Mesodermal cell (in vitro differentiated cells): ENCODE measurements at regions not wholly inside any gene's neighbourhood (a gene's known extent, or its start where the extent isn't known, plus 50 kb on each side); places are given as distances from the start of the nearest gene placed in this dataset.

Source experiments
- H3K27ac ChIP-seq: 2 replicates; pipeline ENCODE4 v1.7.0; 2013; ENCODE audit warnings: mild to moderate bottlenecking, low read depth, low read length, moderate library complexity; ENCODE audit not compliant: severe bottlenecking
- H3K36me3 ChIP-seq: 2 replicates; pipeline ENCODE4 v1.7.1; 2013; ENCODE audit warnings: mild to moderate bottlenecking, low read length, moderate library complexity; ENCODE audit not compliant: control insufficient read depth, insufficient read depth
- H3K4me1 ChIP-seq: one replicate; pipeline ENCODE4 v1.7.1; 2013; ENCODE audit warnings: mild to moderate bottlenecking, low read length; ENCODE audit not compliant: insufficient read depth, control insufficient read depth, poor library complexity, severe bottlenecking
- H3K4me3 ChIP-seq: 2 replicates; pipeline ENCODE4 v1.7.0; 2013; ENCODE audit warnings: low read length, control low read depth, mild to moderate bottlenecking; ENCODE audit not compliant: insufficient read depth, poor library complexity, severe bottlenecking; ENCODE audit errors: extremely low read depth
- H3K9me3 ChIP-seq: 2 replicates; pipeline ENCODE4 v1.7.1; 2013; ENCODE audit warnings: mild to moderate bottlenecking, low read length, moderate library complexity; ENCODE audit not compliant: control insufficient read depth
- WGBS, 2 experiments: methylation state at CpG; one replicate each; pipeline ENCODE4 v1.1.5; 2013; ENCODE audit warnings: missing lambda C conversion rate in 2 of 2; ENCODE audit not compliant: insufficient coverage in 2 of 2; 5-methylcytosine and 5-hydroxymethylcytosine counted together

DNA sequence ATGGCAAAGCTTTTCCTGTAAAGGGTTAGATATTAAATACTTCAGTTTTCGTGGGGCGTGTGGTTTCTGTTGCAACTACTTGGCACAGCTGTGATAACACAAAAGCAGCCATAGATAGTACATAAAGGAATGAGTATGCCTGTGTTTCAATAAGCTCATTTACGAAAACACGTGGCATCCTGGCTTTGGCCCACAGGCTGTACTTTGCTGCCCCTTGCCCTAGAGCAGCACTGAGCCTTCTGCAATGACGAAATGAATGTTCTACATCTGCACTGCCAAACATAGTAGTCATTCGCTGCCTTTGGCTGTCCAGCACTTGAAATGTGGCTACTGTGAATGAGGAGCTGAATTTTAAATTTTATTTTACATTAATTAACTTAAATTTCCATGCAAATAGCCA is 376.2 kb upstream of the TPK1 start:
- WGBS, 2 experiments = 75 to 97% methylated on average over 2 to 5 of the region's 6 CpGs
- no peaks in the 10 kb centered on the region for H3K9me3 ChIP-seq
- no peak overlapping the region for H3K27ac ChIP-seq
- H3K4me3 ChIP-seq = no peak overlapping the region
- no peaks in the 10 kb centered on the region for H3K4me1 ChIP-seq
- no peaks in the 10 kb centered on the region for H3K36me3 ChIP-seq

DNA sequence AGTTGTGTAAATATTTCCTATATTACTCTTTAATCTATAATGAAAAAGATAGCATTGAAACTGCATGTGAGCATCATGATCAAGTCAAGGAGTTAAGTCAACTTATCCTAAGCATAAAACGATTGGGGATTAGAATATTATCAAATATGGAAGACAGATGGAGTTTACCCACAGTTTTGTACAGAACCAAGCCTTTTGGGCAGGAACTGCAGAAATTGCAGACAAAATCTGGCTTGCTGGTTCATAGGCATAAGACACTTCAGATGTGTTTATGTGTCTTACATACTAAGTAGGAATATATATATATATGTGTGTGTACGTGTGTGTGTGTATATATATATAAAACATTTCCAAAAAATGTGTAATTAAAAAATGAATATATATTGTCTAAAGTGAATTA is 375.4 kb upstream of the TPK1 start:
- H3K9me3 ChIP-seq = no peaks in the 10 kb centered on the region
- no peaks in the 10 kb centered on the region for H3K36me3 ChIP-seq
- no peaks in the 10 kb centered on the region for H3K4me1 ChIP-seq
- H3K4me3 ChIP-seq = no peak overlapping the region
- 63% methylated on average over 1 of the region's 2 CpGs; no CpG with 5 or more reads in 1 of the 2 experiments for WGBS, 2 experiments
- no peak overlapping the region for H3K27ac ChIP-seq

DNA sequence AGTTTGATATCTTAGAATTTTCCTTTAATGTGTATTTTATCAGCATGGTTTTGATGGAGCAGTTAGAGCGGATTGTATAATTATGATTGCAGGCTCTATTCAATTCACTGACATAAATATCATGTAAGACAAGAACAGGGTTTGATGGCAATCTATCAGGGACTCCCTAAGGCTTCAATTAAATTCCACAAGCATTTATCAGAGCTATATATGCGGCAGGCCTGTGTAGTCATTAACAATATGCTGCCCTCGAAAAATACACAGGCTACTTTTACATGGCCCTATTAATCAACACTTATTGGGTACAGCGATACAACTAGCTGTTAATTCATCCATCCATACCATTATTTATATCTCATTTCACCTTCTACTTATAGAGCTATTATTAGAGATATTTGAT is 358.1 kb upstream of the TPK1 start:
- Histone ChIP-seq H3K4me3 (no peak overlapping the region), H3K27ac (no peak overlapping the region), H3K36me3 (no peaks in the 10 kb centered on the region), H3K9me3 (no peaks in the 10 kb centered on the region), H3K4me1 (no peaks in the 10 kb centered on the region)
- WGBS, 2 experiments = 60 to 90% methylated on average over 2 of the region's 4 CpGs

DNA sequence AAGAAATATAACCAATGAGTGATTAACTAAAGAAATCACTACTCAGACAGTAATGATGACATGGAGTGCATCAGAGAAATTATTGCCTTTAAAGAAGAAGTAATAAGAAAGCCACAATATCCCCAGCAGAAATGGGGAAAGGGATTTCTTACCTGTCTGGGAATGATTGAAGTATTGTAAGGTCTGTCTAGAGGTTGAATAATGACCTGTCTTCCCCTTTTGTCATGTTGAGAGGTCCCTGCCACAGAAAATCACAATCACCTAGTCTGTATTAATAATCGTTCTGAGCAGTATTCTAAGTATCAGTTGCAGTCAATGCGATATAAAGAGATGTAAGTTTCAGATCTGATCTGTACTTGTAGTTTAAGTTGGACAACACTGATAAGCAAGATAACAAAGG is 349.1 kb upstream of the TPK1 start:
- no peaks in the 10 kb centered on the region for H3K4me1 ChIP-seq
- no peak overlapping the region for H3K27ac ChIP-seq
- no peaks in the 10 kb centered on the region for H3K9me3 ChIP-seq
- H3K36me3 ChIP-seq = no peaks in the 10 kb centered on the region
- no peak overlapping the region for H3K4me3 ChIP-seq
- whole genome bisulfite sequencing, 2 experiments = no CpG with 5 or more reads among the region's 2 CpGs

DNA sequence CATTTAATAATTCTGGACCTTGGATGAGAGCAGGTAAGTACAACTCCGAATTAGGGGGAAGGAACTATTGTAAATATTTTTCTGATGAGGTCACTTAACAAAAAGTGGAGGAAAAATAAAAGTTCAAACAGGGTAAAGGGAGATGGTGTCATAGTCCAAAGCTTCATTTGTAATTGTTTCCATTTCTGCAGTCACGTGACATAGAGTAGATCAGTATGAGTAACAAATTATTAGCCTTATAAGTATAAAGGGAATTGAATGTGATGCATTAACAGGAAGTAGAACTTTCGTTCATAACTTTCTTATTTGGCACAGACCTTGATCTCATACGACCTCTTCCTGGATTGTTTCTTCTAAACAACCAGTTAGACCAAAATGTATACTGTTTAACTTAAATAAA is 347.2 kb upstream of the TPK1 start:
- no peak overlapping the region for H3K27ac ChIP-seq
- no peaks in the 10 kb centered on the region for H3K4me1 ChIP-seq
- WGBS, 2 experiments = 78 to 88% methylated on average over 1 of the region's 4 CpGs

DNA sequence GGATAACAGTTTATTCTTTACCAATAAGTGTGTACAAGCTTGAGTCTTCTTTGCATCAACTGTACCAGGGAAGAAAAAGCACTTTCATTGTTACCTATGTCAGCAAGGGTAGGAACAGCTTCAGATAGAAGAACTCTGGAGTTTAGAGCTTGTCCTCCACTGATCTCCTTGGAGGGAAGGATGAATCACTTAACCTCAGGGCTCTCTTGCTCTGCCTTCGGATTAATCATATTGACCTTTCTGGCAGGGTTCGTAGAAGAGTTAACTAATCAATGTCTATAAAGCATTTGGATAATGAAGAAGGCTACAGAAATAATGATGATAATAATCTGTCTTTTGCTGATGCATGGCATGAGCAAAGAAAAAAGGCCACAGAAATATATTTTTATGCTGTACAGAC is 339.5 kb upstream of the TPK1 start:
- Histone ChIP-seq H3K36me3 (no peaks in the 10 kb centered on the region), H3K4me1 (no peaks in the 10 kb centered on the region), H3K9me3 (no peaks in the 10 kb centered on the region), H3K4me3 (no peak overlapping the region), H3K27ac (no peak overlapping the region)
- WGBS, 2 experiments = 100% methylated on average over 1 of the region's 2 CpGs; no CpG with 5 or more reads in 1 of the 2 experiments

More for the DNA sequence above, 347.2 kb upstream of the TPK1 start:
- H3K4me3 ChIP-seq = no peak overlapping the region
- H3K36me3 ChIP-seq = no peaks in the 10 kb centered on the region
- no peaks in the 10 kb centered on the region for H3K9me3 ChIP-seq

DNA sequence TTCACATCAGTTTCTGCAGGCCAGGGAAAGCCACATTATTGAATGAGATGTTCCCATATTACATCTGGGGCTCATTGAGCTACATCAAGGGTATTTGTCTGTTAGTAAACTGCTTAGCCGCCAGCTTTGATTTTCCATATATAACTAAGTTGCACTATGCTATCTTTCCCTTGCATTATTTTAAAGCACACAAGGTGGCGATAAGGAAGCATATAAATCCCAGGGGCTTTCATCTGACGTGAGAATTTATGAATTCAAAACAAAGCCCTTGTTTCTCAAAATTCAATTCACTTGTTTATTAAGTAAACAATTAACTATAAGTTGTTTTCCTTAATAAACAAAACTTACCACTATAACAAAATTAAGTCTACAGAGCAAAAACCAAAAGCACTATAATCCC is 334.1 kb upstream of the TPK1 start:
- no CpG with 5 or more reads among the region's 3 CpGs for WGBS, 2 experiments
- Histone ChIP-seq H3K4me3 (no peak overlapping the region), H3K4me1 (no peaks in the 10 kb centered on the region), H3K27ac (no peak overlapping the region), H3K36me3 (no peaks in the 10 kb centered on the region), H3K9me3 (no peaks in the 10 kb centered on the region)

DNA sequence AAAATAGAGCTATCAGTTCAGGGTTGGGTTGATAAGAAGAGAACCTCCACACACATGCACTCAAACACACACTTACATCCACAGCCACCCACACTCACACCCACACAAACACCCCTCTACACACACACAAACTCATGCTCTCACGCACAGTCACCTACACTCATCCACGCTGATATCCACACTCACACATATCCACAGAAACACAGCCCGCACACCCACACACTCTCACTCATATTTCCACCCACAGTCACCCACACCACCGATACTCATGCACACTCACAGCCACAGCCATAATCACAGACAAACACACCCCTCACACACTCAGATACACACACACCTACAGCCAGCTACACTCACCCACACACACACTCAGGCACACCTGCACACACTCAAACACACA is 333.0 kb upstream of the TPK1 start:
- Histone ChIP-seq H3K4me3 (no peak overlapping the region), H3K4me1 (no peaks in the 10 kb centered on the region), H3K27ac (no peak overlapping the region), H3K36me3 (no peaks in the 10 kb centered on the region), H3K9me3 (no peaks in the 10 kb centered on the region)
- WGBS, 2 experiments = 89 to 98% methylated on average over 4 of the region's 4 CpGs

DNA sequence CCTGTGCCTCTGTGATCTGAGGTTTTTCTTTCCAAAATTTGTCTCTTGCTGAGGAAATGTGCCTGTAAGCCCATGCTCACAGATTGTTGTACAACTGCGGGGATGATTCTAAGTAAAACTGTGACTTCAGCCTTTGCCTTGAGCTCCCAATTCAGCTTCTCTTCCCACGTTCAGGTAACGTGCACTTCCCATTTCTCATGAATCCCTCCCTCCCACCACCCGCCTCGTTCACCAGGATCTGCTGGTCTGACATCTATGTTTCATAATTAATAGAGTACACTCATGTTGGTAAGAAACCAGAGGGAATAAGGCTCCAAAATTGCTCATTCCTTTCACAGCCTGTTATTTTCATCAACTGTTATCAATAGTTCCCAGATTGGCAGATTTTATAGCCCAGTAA is 332.6 kb upstream of the TPK1 start:
- Histone ChIP-seq H3K4me3 (no peak overlapping the region), H3K4me1 (no peaks in the 10 kb centered on the region), H3K27ac (no peak overlapping the region), H3K36me3 (no peaks in the 10 kb centered on the region), H3K9me3 (no peaks in the 10 kb centered on the region)
- WGBS, 2 experiments = 59 to 100% methylated on average over 2 of the region's 5 CpGs

DNA sequence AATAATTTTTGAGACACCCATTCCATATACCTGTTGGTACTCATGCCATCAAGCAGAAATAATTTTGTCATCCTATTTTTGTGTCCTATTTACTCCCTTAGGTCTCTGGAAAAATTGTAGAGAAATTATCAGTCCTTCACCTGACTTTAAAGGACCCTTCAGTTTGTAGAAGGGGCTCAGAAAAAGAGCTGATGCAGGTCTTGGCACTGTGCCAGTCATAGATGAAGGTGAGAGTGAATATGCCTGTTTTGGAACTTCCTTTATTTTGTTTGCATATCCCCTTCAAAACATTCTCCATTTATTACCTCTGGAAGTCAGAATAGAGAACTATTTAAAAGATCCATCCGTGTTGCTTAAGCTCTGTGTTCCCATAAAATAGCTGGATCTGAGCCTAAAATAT is 321.0 kb upstream of the TPK1 start:
- Histone ChIP-seq H3K4me1 (no peaks in the 10 kb centered on the region), H3K4me3 (no peak overlapping the region), H3K9me3 (no peaks in the 10 kb centered on the region), H3K27ac (no peak overlapping the region), H3K36me3 (no peaks in the 10 kb centered on the region)
- WGBS, 2 experiments = no CpG with 5 or more reads among the region's 1 CpG

DNA sequence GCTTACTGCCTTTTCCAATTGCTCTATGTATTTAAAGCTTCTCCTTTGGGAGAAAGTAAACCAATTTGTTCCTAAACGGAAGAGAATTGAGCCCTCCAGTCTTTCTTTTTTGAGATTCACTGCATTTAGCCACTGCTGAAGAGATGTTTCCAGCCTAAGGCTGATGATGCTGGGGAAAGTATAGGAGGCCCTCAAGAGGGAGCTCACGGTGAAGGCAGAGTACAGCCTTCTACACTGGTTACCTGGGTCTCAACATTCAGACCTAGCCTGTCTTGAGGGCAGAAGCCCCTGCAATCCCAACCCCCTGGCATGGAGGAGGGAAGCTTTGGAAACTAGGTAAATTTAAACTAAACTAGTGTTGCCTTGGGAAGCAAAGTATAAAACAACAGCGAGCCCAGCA is 316.7 kb upstream of the TPK1 start:
- WGBS, 2 experiments = 60 to 83% methylated on average over 1 of the region's 3 CpGs
- H3K36me3 ChIP-seq = no peaks in the 10 kb centered on the region
- H3K4me1 ChIP-seq = no peaks in the 10 kb centered on the region
- no peaks in the 10 kb centered on the region for H3K9me3 ChIP-seq
- no peak overlapping the region for H3K4me3 ChIP-seq
- H3K27ac ChIP-seq = no peak overlapping the region

DNA sequence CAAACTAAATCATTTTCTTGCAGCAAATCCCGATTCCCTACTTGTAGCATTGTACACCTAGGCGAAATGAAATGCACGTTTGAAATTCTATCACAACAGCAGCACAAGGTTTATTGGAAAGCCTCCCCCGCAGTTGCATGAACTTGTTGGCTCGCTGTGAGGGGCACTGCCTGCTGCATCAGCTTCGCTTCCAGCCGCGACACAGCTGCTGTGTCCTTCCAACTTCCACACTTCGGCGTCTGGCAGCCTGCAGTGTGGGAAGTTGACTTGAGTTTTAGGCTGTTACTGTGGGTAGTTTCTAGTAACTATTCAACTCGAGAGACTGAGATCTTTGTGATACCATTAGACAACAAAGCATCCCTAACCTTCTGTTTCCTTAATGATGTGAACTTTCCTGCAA is 315.8 kb upstream of the TPK1 start:
- 93 to 100% methylated on average over 5 to 6 of the region's 11 CpGs for WGBS, 2 experiments
- H3K27ac ChIP-seq = no peak overlapping the region
- H3K4me3 ChIP-seq = no peak overlapping the region
- H3K36me3 ChIP-seq = no peaks in the 10 kb centered on the region
- H3K4me1 ChIP-seq = no peaks in the 10 kb centered on the region
- H3K9me3 ChIP-seq = no peaks in the 10 kb centered on the region
